ENCODE measurements at regions not wholly inside any gene's neighbourhood (a gene's known extent, or its start where the extent isn't known, plus 50 kb on each side); places are given as distances from the start of the nearest gene placed in this dataset.

DNA sequence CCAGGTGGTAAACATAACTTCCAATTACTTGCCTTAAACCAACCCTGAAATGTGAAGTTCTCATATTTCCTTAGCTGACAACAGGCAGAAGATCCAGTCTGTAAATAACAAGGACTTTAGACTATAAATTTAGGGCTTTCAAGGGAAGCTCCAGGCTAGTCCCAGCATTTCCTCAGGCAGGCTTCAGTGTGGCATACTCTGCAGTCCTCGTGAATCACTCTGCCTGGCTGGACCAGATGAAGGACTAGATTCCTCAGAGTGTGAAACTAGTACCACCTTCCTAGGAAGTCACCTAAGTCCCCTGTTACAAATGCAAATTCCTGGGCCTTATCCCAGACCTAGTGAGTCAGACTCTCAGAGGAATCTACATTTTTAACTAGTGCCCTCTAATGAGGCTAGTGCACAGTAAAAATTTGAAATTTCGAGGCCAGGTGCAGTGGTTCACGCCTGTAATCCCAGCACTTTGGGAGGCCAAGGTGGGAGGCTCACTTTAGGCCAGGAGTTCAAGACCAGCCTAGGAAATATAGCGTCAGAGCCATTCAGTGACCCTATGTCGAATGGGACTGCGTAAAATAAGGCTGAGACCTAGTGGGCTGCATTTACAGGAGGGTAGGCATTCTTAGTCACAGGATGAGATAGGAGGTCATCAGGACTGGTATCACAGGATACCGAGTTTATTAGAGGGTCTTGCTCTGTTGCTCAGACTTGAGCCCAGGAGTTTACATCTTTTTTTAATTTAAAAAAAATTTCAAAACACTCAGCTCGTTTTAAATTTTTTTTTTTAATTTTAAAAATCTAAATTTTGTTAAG, 279.6 kb upstream of the JARID2 start:
- TF ChIP-seq, protein P1, sequence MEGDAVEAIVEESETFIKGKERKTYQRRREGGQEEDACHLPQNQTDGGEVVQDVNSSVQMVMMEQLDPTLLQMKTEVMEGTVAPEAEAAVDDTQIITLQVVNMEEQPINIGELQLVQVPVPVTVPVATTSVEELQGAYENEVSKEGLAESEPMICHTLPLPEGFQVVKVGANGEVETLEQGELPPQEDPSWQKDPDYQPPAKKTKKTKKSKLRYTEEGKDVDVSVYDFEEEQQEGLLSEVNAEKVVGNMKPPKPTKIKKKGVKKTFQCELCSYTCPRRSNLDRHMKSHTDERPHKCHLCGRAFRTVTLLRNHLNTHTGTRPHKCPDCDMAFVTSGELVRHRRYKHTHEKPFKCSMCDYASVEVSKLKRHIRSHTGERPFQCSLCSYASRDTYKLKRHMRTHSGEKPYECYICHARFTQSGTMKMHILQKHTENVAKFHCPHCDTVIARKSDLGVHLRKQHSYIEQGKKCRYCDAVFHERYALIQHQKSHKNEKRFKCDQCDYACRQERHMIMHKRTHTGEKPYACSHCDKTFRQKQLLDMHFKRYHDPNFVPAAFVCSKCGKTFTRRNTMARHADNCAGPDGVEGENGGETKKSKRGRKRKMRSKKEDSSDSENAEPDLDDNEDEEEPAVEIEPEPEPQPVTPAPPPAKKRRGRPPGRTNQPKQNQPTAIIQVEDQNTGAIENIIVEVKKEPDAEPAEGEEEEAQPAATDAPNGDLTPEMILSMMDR (IDR thresholded peaks at IDR 0.05; ENCODE audit: poor library complexity) = no peak
- no peak for TF ChIP-seq EZH2 (IDR thresholded peaks at IDR 0.05; ENCODE audit: borderline replicate concordance)
